Smooth muscle cell (in vitro differentiated cells): ENCODE measurements at regions not wholly inside any gene's neighbourhood (a gene's known extent, or its start where the extent isn't known, plus 50 kb on each side); places are given as distances from the start of the nearest gene placed in this dataset.
A peak's percentile ranks its signal among the peaks of the same experiment; 100 is the strongest.

Source experiments
- DNase-seq: peaks from one replicate; lab custom pipeline; 2025; ENCODE audit not compliant: unreplicated experiment; lab: John Stamatoyannopoulos, UW
- H2AFZ ChIP-seq: fragments of 200-600 bp; sonication (generic); 2 replicates; pipeline ENCODE4 v1.6.0; 2016; ENCODE audit warnings: antibody characterized with exemption, low read depth, mild to moderate bottlenecking
- H3F3A ChIP-seq: fragments of 200-600 bp; sonication (generic); 2 replicates; pipeline ENCODE4 v1.6.0; 2017; ENCODE audit warnings: antibody characterized with exemption, low read depth
- H3K27ac ChIP-seq: fragments of 200-600 bp; sonication (generic); 2 replicates; pipeline ENCODE4 v1.5.1; 2016; ENCODE audit warnings: low read depth, mild to moderate bottlenecking
- H3K27me3 ChIP-seq: fragments of 200-600 bp; sonication (generic); 2 replicates; pipeline ENCODE4 v1.6.1; 2016; ENCODE audit warnings: low read depth, mild to moderate bottlenecking
- H3K36me3 ChIP-seq: fragments of 200-600 bp; sonication (generic); 2 replicates; pipeline ENCODE4 v1.5.1; 2016; ENCODE audit warnings: low read depth
- H3K4me1 ChIP-seq: fragments of 200-600 bp; sonication (generic); 2 replicates; pipeline ENCODE4 v1.5.1; 2016; ENCODE audit warnings: low read depth
- H3K4me2 ChIP-seq: fragments of 200-600 bp; sonication (generic); 2 replicates; pipeline ENCODE4 v1.6.0; 2016; ENCODE audit warnings: mild to moderate bottlenecking
- H3K4me3 ChIP-seq: fragments of 200-600 bp; sonication (generic); 2 replicates; pipeline ENCODE4 v1.5.1; 2016; ENCODE audit warnings: mild to moderate bottlenecking
- H3K79me2 ChIP-seq: fragments of 200-600 bp; sonication (generic); 2 replicates; pipeline ENCODE4 v1.6.0; 2016; ENCODE audit warnings: low read depth, mild to moderate bottlenecking
- H3K9ac ChIP-seq: fragments of 200-600 bp; sonication (generic); 2 replicates; pipeline ENCODE4 v1.6.0; 2016; ENCODE audit warnings: low read depth
- H3K9me3 ChIP-seq: fragments of 200-600 bp; sonication (generic); replicated peaks from 2 replicates; pipeline ENCODE4 v1.5.1; 2016; ENCODE audit warnings: low read depth
- H4K20me1 ChIP-seq: fragments of 200-600 bp; sonication (generic); 2 replicates; pipeline ENCODE4 v1.6.0; 2016; ENCODE audit warnings: low read depth
- WGBS: methylation state at CpG from one replicate; pipeline ENCODE4 v1.1.7; 2016; ENCODE audit warnings: low lambda C conversion rate; 5-methylcytosine and 5-hydroxymethylcytosine counted together
- TF ChIP-seq, protein P1 (sequence below): fragments of 200-600 bp; sonication (generic); IDR thresholded peaks from 2 replicates; pipeline ENCODE4 v1.5.1; 2017; ENCODE audit warnings: borderline replicate concordance, mild to moderate bottlenecking, antibody characterized with exemption; ENCODE audit not compliant: insufficient read depth, poor library complexity, severe bottlenecking

DNA sequence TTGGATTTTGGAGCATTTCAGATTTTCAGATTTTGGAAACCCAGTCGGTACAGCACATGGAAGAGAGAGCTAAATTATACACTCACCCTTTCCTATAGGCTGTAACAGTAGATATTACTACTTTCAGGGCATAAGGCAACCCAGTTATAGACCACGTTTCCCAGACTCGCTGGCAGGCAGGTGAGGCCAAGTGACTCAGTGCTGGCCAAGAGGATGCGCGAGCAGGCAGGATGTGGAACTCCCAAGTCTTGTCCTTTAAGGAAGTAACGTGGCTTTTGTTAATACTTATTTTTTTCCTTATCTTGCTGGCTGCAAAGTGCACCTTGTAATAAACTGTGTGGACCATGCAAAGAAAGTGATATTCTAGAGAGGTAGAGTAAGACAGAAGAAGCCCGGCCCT is 1160.1 kb downstream of the GATA3 start:
- Histone ChIP-seq H3K36me3 (no peaks in the 10 kb centered on the region), H2AFZ (no peak overlapping the region), H3F3A (no peaks in the 10 kb centered on the region), H3K4me2 (no peak overlapping the region), H3K27me3 (peaks cover 8% of the 10 kb centered on the region), H3K79me2 (no peaks in the 10 kb centered on the region), H4K20me1 (no peaks in the 10 kb centered on the region), H3K4me3 (no peak overlapping the region), H3K4me1 (no peaks in the 10 kb centered on the region), H3K9ac (no peak overlapping the region), H3K27ac (no peak overlapping the region), H3K9me3 (no peaks in the 10 kb centered on the region)
- TF ChIP-seq, protein P1, sequence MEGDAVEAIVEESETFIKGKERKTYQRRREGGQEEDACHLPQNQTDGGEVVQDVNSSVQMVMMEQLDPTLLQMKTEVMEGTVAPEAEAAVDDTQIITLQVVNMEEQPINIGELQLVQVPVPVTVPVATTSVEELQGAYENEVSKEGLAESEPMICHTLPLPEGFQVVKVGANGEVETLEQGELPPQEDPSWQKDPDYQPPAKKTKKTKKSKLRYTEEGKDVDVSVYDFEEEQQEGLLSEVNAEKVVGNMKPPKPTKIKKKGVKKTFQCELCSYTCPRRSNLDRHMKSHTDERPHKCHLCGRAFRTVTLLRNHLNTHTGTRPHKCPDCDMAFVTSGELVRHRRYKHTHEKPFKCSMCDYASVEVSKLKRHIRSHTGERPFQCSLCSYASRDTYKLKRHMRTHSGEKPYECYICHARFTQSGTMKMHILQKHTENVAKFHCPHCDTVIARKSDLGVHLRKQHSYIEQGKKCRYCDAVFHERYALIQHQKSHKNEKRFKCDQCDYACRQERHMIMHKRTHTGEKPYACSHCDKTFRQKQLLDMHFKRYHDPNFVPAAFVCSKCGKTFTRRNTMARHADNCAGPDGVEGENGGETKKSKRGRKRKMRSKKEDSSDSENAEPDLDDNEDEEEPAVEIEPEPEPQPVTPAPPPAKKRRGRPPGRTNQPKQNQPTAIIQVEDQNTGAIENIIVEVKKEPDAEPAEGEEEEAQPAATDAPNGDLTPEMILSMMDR, result no peak
- 93% methylated on average over 7 of the region's 7 CpGs for WGBS
- DNase-seq, result no peak

DNA sequence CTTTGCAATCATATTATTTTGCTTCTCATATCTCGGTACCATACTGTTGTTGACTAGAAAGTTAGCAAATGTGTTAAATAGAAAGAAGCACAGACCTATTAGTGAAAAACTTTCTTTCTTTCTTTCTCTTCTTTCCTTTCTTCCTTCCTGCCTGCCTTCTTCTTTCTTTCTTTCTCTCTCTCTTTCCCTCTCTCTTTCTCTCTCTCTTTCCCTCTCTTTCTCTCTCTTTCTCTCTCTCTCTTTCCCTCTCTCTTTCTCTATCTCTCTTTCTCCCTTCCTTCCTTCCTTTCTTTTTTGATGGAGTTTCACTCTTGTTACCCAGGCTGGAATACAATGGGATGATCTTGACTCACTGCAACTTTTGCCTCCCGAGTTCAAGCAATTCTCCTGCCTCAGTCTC is 1160.6 kb downstream of the GATA3 start:
- H3K27ac ChIP-seq, result no peak overlapping the region
- peaks cover 8% of the 10 kb centered on the region for H3K27me3 ChIP-seq
- no peak overlapping the region for H3K4me3 ChIP-seq

DNA sequence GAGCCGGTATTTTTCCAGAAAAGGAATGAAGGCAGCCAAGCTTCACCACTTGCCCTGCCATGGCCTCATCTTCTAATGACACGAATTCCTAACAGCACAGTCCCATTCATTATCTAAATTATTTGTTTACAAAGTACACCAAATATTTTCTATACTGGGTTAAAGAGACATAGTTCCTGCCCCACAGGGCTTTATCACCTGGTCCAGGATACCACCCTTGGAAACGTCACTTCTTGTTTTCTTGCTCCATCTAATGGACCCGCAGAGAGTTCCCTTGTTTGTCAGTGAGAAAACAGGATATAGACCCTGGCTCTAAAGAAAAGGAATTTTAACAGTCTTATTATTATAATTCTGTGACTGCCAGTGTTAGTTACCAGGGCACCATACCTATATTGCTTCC is 1165.4 kb downstream of the GATA3 start:
- H3K27me3 ChIP-seq, result no peaks in the 10 kb centered on the region
- no peaks in the 10 kb centered on the region for H3K9me3 ChIP-seq
- 66% methylated on average over 4 of the region's 4 CpGs for WGBS

More for the DNA sequence above, 1160.6 kb downstream of the GATA3 start:
- no peak for DNase-seq
- Histone ChIP-seq H3F3A (no peaks in the 10 kb centered on the region), H3K4me1 (no peaks in the 10 kb centered on the region), H2AFZ (no peak overlapping the region), H3K4me2 (no peak overlapping the region), H3K9me3 (no peaks in the 10 kb centered on the region), H3K9ac (no peak overlapping the region), H3K36me3 (no peaks in the 10 kb centered on the region), H4K20me1 (no peaks in the 10 kb centered on the region), H3K79me2 (no peaks in the 10 kb centered on the region)
- 85% methylated on average over 2 of the region's 2 CpGs for WGBS
- TF ChIP-seq, protein P1, result no peak

DNA sequence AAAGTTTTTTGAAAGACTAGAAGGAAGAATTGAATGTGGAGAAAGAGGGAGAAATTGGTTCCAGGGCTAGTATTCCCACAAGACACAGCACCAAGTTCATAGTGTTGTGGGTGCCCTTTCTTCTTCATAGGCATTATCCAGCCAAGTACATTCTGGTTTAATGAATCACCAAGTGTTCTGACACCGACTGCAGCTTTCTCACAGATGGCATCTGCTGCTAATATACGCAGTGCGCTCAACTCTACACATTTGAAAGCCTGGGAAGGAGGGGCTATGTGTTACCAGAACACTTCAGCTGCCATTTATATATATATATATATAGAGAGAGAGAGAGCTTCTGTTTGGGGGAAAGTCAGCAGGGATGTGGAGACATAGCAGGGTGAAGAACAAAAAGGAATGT is 1168.4 kb downstream of the GATA3 start:
- 26% methylated on average over 3 of the region's 3 CpGs for WGBS
- TF ChIP-seq, protein P1, result no peak
- no peak for DNase-seq

More for the DNA sequence above, 1165.4 kb downstream of the GATA3 start:
- Histone ChIP-seq H3K79me2 (no peaks in the 10 kb centered on the region), H3K4me1 (no peaks in the 10 kb centered on the region), H3K4me3 (no peak overlapping the region), H3K4me2 (no peak overlapping the region), H3K9ac (no peak overlapping the region), H4K20me1 (no peaks in the 10 kb centered on the region), H3K27ac (no peak overlapping the region), H3K36me3 (no peaks in the 10 kb centered on the region), H2AFZ (no peak overlapping the region), H3F3A (no peaks in the 10 kb centered on the region)
- TF ChIP-seq, protein P1, result no peak
- DNase-seq, result no peak

More for the DNA sequence above, 1168.4 kb downstream of the GATA3 start:
- Histone ChIP-seq H3K27me3 (no peaks in the 10 kb centered on the region), H3K36me3 (no peaks in the 10 kb centered on the region), H2AFZ (no peak overlapping the region), H3K9me3 (no peaks in the 10 kb centered on the region), H3K4me1 (no peaks in the 10 kb centered on the region), H3K27ac (no peak overlapping the region), H3F3A (no peaks in the 10 kb centered on the region), H3K79me2 (no peaks in the 10 kb centered on the region), H4K20me1 (no peaks in the 10 kb centered on the region), H3K4me3 (no peak overlapping the region), H3K4me2 (peak overlapping the region; percentile 25), H3K9ac (no peak overlapping the region)
